GM10248 (cell line): ENCODE measurements at regions not wholly inside any gene's neighbourhood (a gene's known extent, or its start where the extent isn't known, plus 50 kb on each side); places are given as distances from the start of the nearest gene placed in this dataset.
"Not testable (repeated sequence)": the region's sequence is repeated elsewhere in the genome, so short reads cannot be mapped to it uniquely, and the experiment has no call there.

Experiments used
- CTCF ChIA-PET: fragments of 300-600 bp; sonication (Branson Sonifier 250); formaldehyde crosslinking; extraction: SDS; loops from one replicate; lab custom pipeline; 2021; ENCODE audit warnings: antibody characterized with exemption; lab: Yijun Ruan, JAX
- POLR2A ChIA-PET: fragments of 350-650 bp; sonication (Branson Sonifier 250); formaldehyde crosslinking; extraction: SDS; loops from one replicate; lab custom pipeline; 2020; ENCODE audit warnings: antibody characterized with exemption; lab: Yijun Ruan, JAX
- DNase-seq: peaks from one replicate; pipeline ENCODE4 v3.0.0; 2012; ENCODE audit errors: extremely low spot score
- TF ChIP-seq, protein P1 (sequence below): IDR thresholded peaks from 2 replicates; pipeline ENCODE4 v1.5.1; 2012; ENCODE audit warnings: mild to moderate bottlenecking, low read depth; ENCODE audit errors: extremely low read depth, missing control alignments, control extremely low read depth

DNA sequence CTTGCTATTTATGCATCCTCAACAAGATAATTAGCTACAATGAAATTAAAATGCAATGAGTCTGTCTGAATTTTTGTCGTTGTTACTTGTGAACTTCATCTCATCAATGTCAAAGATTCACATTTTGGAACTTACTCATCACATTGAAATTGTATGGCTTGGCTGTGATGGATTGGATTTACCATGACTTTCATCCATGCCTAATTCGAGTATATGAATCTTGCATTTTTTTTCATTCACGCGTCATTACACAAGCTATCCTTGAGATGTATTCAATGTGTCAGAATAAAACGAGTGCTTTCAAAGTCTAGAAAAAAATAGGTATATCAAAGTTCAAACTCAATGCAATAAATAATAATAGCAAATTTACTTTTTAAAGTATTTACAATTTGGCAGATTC is 265.3 kb downstream of the MAP2K6 start:
- TF ChIP-seq, protein P1, sequence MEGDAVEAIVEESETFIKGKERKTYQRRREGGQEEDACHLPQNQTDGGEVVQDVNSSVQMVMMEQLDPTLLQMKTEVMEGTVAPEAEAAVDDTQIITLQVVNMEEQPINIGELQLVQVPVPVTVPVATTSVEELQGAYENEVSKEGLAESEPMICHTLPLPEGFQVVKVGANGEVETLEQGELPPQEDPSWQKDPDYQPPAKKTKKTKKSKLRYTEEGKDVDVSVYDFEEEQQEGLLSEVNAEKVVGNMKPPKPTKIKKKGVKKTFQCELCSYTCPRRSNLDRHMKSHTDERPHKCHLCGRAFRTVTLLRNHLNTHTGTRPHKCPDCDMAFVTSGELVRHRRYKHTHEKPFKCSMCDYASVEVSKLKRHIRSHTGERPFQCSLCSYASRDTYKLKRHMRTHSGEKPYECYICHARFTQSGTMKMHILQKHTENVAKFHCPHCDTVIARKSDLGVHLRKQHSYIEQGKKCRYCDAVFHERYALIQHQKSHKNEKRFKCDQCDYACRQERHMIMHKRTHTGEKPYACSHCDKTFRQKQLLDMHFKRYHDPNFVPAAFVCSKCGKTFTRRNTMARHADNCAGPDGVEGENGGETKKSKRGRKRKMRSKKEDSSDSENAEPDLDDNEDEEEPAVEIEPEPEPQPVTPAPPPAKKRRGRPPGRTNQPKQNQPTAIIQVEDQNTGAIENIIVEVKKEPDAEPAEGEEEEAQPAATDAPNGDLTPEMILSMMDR: no peak
- POLR2A ChIA-PET: no interaction called here
- CTCF ChIA-PET: no interaction called here
- DNase-seq: no peak

DNA sequence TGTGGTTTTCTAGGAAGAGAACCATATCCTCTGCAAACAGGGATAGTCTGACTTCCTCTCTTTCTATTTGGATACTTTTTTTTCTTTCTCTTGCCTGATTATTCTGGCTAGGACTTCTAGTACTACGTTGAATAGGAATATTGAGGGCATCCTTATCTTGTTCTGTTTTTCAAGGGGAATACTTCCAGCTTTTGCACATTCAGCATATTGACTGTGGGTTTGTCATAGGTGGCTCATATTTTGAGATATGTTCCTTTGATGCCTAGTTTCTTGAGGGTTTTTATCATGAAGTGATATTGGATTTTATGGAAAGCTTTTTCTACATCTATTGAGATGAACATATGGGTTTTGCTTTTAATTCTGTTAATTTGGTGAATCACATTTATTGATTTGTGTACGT is 269.8 kb downstream of the MAP2K6 start:
- ChIA-PET CTCF (interaction anchor here (1.0 to 1.2 kb wide), 2 partner anchors 10 to 18 kb away, joined by 3 to 8 read pairs; no protein-coding TSS in a partner anchor), POLR2A (interaction anchor here (0.6 kb wide), 1 partner anchor 81 kb away, joined by 6 read pairs; no protein-coding TSS in a partner anchor)
- no peak for DNase-seq
- TF ChIP-seq, protein P1: no peak

DNA sequence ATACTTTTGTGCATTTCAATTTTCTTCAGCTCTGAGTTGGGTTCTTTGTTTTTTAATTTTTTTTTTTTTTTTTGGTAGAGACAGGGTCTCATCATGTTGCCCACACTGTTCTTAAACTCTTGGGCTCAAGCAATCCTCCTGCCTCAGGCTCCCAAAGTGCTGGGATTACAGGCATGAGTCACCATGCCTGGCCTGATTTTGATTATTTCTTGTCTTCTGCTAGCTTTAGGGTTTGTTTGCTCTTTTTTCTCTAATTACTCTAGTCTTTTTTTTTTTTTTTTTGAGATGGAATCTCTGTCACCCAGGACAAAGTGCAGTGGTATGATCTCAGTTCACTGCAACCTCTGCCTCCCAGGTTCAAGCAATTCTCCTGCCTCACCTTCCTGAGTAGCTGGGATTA is 270.7 kb downstream of the MAP2K6 start:
- CTCF ChIA-PET: interaction anchor here (1.0 kb wide), 1 partner anchor 17 kb away, joined by 3 read pairs; no protein-coding TSS in a partner anchor
- POLR2A ChIA-PET: interaction anchor here (0.6 kb wide), 1 partner anchor 80 kb away, joined by 6 read pairs; no protein-coding TSS in a partner anchor

DNA sequence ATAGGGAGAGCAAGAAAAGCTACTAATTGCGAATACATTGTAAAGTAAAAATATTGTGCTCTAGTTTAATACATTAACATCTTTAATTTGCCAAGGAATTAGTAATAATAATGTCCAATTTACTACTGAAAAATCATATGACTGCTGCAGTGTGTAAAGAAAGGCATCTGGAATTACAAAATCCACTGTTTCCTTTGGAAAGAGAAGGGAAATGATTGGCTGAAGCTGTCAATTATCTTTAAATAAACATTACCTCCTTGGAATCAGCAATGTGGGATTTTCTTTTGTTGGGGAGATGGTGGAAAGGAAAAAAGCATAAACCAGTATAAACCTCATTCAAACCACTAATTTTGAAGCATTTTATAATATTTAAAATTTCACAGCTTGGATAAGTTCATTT is 276.0 kb downstream of the MAP2K6 start:
- TF ChIP-seq, protein P1: no peak
- ChIA-PET POLR2A (no interaction called here), CTCF (no interaction called here)
- no peak for DNase-seq

More for the DNA sequence above, 270.7 kb downstream of the MAP2K6 start:
- DNase-seq: not testable (repeated sequence)

DNA sequence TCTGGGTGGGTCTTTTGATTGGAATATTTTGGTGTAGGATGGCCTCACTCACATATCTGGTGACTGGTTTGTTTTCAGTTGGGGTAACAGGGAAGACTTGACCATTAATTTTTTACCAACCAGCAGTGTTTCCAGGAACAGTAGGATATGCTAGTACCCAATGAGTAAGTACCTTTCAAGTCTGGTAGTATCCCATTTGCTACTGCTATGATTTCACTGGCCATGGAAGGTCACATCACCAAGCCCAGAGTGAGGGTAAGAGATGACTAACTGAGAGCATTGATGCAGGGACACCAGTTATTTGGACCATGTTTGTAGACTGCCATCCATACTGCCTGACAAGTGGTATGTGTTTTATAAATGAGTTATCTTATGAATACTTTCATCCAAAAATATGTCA is 277.7 kb downstream of the MAP2K6 start:
- POLR2A ChIA-PET: no interaction called here
- DNase-seq: no peak
- TF ChIP-seq, protein P1: no peak
- CTCF ChIA-PET: no interaction called here

DNA sequence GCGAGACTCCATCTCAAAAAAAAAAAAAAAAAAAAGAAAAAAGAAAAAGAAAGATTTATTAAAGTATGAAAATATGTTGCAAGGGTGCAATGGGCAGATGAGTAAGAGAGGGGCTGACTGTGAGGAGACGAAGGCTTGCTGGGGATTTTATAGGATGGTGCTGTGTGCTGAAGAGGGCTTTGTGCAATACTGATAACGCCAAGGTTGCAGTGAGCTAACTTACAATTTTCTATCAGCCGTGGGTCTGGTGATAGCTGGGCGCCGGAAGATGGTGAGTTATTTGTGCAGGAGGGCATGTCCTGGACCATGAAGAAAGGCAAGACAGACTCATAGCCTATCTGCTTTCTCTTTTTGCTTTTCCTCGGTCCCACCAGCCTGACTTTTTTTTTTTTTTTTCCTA is 281.1 kb downstream of the MAP2K6 start:
- TF ChIP-seq, protein P1: no peak

DNA sequence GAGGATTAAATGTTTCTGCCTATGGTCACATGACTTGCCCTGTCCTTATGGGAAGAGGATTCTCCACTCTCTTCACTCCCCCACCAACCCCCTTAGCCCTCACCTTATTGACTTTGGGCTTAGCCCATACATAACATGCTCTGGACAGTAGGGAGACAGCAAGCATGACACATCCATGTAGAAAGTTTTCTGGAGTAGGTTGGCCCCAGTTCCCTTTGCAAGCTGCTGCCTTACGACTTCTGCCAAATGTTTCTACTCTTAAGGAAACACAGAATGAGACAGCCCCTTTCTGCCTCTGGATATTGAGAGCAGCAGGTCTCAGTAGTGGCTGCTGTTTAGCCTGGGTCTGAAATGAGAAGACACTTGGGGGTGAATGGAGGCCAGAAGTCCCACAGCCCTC is 282.2 kb downstream of the MAP2K6 start:
- POLR2A ChIA-PET: no interaction called here
- CTCF ChIA-PET: no interaction called here
- no peak for DNase-seq
- TF ChIP-seq, protein P1: no peak

More for the DNA sequence above, 281.1 kb downstream of the MAP2K6 start:
- POLR2A ChIA-PET: no interaction called here
- DNase-seq: no peak
- CTCF ChIA-PET: no interaction called here

DNA sequence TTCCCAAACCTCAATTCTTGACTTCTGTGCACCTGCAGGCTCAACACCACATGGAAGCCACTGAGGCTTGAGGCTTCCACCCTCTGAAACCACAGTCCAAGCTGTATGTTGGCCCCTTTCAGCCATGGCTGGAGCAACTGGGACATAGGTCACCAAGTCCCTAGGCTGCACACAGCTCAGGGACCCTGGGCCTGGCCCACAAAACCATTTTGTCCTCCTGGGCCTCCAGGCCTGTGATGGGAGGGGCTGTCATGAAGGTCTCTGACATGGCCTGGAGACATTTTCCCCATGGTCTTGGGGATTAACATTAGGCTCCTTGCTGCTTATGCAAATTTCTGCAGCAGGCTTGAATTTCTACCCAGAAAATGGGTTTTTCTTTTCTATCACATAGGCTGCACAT is 283.9 kb downstream of the MAP2K6 start:
- DNase-seq, POLR2A ChIA-PET, CTCF ChIA-PET: not testable (repeated sequence)
